Epithelial cell of proximal tubule (primary cell): ENCODE measurements at regions not wholly inside any gene's neighbourhood (a gene's known extent, or its start where the extent isn't known, plus 50 kb on each side); places are given as distances from the start of the nearest gene placed in this dataset.

Source experiments
- DNase-seq: peaks from one replicate; pipeline ENCODE4 v3.0.0-alpha.2; 2011; ENCODE audit warnings: low read depth
- H3K4me3 ChIP-seq: 2 replicates; pipeline ENCODE4 v1.5.1; 2011; ENCODE audit warnings: low read depth, mild to moderate bottlenecking, low read length
- TF ChIP-seq, protein P1 (sequence below): conservative IDR thresholded peaks from 2 replicates; pipeline ENCODE4 v1.5.1; 2012; ENCODE audit warnings: low read depth, mild to moderate bottlenecking, low read length

DNA sequence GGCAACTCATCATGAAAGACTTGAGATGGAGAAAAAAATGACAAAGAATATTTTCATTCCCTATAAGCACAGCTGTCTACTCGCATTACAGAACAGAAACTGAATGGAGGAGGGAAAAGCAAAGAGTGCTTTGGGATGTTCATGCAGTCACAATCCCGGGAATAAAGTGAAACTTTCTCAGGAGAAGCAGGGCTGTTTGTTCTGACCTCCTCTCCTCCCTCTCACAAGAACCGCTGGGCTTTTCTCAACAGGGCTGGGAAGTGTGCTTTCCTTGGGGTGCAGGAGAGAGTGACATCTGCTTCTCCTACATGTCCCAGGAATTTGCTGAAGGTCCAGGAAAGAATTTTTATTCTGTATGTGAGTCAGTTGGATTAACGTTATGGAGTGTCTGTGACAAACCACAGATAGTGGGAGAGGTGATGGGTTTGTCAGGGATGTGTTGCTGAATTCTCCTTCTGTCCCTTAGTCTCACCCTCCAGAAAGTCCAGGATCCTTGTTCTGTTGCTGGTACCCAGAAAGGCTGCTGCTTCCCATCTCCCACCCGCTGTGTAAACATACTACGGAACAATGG is 125.6 kb downstream of the HRH4 start:
- H3K4me3 ChIP-seq, result no peak overlapping the region
- no peak for DNase-seq
- TF ChIP-seq, protein P1, sequence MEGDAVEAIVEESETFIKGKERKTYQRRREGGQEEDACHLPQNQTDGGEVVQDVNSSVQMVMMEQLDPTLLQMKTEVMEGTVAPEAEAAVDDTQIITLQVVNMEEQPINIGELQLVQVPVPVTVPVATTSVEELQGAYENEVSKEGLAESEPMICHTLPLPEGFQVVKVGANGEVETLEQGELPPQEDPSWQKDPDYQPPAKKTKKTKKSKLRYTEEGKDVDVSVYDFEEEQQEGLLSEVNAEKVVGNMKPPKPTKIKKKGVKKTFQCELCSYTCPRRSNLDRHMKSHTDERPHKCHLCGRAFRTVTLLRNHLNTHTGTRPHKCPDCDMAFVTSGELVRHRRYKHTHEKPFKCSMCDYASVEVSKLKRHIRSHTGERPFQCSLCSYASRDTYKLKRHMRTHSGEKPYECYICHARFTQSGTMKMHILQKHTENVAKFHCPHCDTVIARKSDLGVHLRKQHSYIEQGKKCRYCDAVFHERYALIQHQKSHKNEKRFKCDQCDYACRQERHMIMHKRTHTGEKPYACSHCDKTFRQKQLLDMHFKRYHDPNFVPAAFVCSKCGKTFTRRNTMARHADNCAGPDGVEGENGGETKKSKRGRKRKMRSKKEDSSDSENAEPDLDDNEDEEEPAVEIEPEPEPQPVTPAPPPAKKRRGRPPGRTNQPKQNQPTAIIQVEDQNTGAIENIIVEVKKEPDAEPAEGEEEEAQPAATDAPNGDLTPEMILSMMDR, result no peak

GRCh38 chr18:24586662-24587360 is 126.4 kb downstream of the HRH4 start:
- no peak overlapping the region for H3K4me3 ChIP-seq
- TF ChIP-seq, protein P1, result no peak

GRCh38 chr18:24588440-24588839 is 128.0 kb downstream of the HRH4 start:
- TF ChIP-seq, protein P1, result no peak
- no peak overlapping the region for H3K4me3 ChIP-seq

More at GRCh38 chr18:24586662-24587360, 126.4 kb downstream of the HRH4 start:
- DNase-seq, result no peak

GRCh38 chr18:24590946-24591345 is 130.5 kb downstream of the HRH4 start:
- TF ChIP-seq, protein P1, result no peak
- no peak for DNase-seq

More at GRCh38 chr18:24588440-24588839, 128.0 kb downstream of the HRH4 start:
- DNase-seq, result no peak

DNA sequence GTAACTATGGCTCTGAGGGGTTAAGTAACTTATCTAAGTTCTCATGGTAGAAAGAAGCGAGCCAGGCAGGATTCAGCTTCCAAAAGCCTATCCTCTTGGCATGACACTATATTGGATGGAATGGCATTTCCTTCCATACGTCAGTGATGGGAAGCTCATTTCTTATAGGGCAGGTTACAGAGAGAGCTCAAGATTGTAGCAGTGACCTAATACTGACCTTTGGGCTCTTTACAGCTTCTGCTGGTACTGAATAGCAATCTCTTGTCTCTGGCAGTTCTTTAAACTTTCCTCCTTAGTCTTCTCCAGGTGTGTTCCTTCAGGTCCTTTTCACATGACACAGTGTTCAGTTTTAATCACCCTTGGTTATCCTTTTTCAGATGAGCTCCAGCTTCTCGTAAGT is 133.0 kb downstream of the HRH4 start:
- no peak for DNase-seq
- TF ChIP-seq, protein P1, result no peak
- no peak overlapping the region for H3K4me3 ChIP-seq

More at GRCh38 chr18:24590946-24591345, 130.5 kb downstream of the HRH4 start:
- H3K4me3 ChIP-seq, result no peak overlapping the region

DNA sequence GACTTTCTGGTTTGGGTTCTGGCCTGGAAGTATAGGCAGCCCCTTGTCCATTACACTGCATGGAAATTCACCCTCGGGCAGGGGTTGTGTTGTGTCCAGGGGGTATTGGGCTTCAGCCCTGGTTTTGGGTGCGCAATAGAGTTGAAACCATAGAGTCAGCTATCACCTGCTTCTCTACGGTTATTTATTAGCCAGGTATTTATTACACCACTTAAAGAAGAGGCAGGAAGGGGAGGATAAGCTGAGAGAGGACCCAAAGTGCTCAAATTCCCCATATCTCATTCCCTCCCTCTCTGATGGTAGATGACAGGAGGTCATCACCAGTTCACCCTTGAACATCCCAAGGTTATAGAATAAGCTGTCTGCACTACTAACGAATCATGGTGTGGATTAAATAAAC is 133.4 kb downstream of the HRH4 start:
- DNase-seq, result no peak
- TF ChIP-seq, protein P1, result no peak
- no peak overlapping the region for H3K4me3 ChIP-seq

DNA sequence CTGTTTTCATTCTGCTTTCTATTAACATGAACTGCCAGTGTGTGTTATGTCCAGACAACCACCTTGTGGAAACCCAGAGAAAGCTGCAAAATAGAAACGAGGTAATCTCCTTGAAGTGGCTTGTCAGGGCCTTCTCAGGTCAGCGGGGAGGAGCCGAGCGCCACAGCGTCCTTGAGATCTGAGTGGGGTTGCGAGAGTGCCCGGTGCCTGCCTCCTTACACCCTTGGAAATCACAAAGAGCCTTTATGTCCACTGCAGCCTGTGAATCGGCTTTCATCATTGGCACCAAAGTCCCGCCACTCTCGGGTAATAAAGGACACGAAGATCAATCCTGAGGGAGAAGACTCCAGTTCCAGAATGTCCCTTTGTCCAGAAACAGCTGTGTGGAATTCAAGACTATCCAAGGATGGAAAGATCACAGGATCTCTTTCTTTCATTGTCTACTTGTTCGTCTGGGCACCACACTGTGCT is 135.2 kb downstream of the HRH4 start:
- no peak overlapping the region for H3K4me3 ChIP-seq
- TF ChIP-seq, protein P1, result no peak
- no peak for DNase-seq
